ENCODE measurements at regions not wholly inside any gene's neighbourhood (a gene's known extent, or its start where the extent isn't known, plus 50 kb on each side); places are given as distances from the start of the nearest gene placed in this dataset.
"Not testable (repeated sequence)": the region's sequence is repeated elsewhere in the genome, so short reads cannot be mapped to it uniquely, and the experiment has no call there.

GRCh38 chr4:149910604-149911350 is 95.1 kb upstream of the IQCM start:
- WGBS, 2 donors = 39 to 42% methylated on average over 2 of the region's 2 CpGs
- DNase-seq (ENCODE audit: low spot score in 2 of 2) = no peak
- TF ChIP-seq POLR2A (IDR thresholded peaks at IDR 0.05) (no peak), EP300 (IDR thresholded peaks at IDR 0.05) (no peak)
- TF ChIP-seq, protein P1, sequence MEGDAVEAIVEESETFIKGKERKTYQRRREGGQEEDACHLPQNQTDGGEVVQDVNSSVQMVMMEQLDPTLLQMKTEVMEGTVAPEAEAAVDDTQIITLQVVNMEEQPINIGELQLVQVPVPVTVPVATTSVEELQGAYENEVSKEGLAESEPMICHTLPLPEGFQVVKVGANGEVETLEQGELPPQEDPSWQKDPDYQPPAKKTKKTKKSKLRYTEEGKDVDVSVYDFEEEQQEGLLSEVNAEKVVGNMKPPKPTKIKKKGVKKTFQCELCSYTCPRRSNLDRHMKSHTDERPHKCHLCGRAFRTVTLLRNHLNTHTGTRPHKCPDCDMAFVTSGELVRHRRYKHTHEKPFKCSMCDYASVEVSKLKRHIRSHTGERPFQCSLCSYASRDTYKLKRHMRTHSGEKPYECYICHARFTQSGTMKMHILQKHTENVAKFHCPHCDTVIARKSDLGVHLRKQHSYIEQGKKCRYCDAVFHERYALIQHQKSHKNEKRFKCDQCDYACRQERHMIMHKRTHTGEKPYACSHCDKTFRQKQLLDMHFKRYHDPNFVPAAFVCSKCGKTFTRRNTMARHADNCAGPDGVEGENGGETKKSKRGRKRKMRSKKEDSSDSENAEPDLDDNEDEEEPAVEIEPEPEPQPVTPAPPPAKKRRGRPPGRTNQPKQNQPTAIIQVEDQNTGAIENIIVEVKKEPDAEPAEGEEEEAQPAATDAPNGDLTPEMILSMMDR (IDR thresholded peaks at IDR 0.05) = no peak
- Histone ChIP-seq H3K4me3 (no peak overlapping the region), H3K36me3 (no peaks in the 10 kb centered on the region), H3K4me1 (no peaks in the 10 kb centered on the region), H3K27ac (no peak overlapping the region), H3K9me3 (no peaks in the 10 kb centered on the region), H3K27me3 (no peaks in the 10 kb centered on the region)

DNA sequence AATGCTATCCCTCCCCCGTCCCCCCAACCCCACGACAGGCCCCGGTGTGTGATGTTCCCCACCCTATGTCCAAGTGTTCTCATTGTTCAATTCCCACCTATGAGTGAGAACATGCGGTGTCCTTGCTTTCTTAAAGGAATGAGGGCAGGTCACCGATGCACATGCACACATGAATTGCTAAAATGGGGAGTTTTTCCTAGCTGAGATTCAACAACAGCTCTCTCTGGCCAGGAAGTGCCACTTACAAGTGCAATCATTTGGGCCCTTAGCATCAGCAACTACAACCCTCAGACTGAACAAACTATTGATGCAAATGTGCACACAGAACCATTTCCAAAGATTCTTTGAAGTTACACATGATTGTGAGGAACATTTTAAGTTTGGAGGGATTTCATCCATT is 95.7 kb upstream of the IQCM start:
- H3K27me3 ChIP-seq = no peaks in the 10 kb centered on the region
- H3K4me1 ChIP-seq = no peaks in the 10 kb centered on the region
- TF ChIP-seq, protein P1 (IDR thresholded peaks at IDR 0.05) = no peak
- TF ChIP-seq POLR2A (IDR thresholded peaks at IDR 0.05) (no peak), EP300 (IDR thresholded peaks at IDR 0.05) (no peak)
- DNase-seq (ENCODE audit: low spot score in 2 of 2) = no peak
- H3K36me3 ChIP-seq = no peaks in the 10 kb centered on the region
- H3K4me3 ChIP-seq = no peak overlapping the region
- H3K9me3 ChIP-seq = no peaks in the 10 kb centered on the region
- H3K27ac ChIP-seq = no peak overlapping the region
- WGBS, 2 donors = 90 to 93% methylated on average over 5 of the region's 5 CpGs

DNA sequence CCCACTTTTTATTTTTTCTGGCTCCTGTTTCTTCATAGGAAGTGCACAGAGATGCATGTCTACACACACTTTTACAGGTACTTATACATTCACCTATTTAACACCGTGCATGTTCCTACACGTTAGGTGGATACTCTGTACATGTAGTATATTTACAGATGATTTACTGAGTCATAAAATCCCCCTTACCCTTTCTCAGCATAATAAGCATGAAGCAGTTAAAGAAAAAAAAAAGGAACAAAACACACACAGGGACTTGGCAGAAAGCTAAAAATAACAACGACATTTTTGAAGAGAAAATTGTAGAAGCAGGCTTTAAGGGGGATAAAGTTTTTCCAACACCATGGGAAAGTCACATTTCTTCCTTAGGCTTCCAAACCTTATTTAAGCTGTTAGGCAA is 96.4 kb upstream of the IQCM start:
- no peaks in the 10 kb centered on the region for H3K4me1 ChIP-seq
- H3K4me3 ChIP-seq = no peak overlapping the region
- TF ChIP-seq POLR2A (IDR thresholded peaks at IDR 0.05) = no peak
- no peak for TF ChIP-seq EP300 (IDR thresholded peaks at IDR 0.05)
- TF ChIP-seq, protein P1 (IDR thresholded peaks at IDR 0.05) = no peak
- DNase-seq (ENCODE audit: low spot score in 2 of 2) = no peak
- no peaks in the 10 kb centered on the region for H3K9me3 ChIP-seq
- no peak overlapping the region for H3K27ac ChIP-seq
- no peaks in the 10 kb centered on the region for H3K27me3 ChIP-seq
- no peaks in the 10 kb centered on the region for H3K36me3 ChIP-seq
- WGBS, 2 donors = 19 to 37% methylated on average over 3 of the region's 3 CpGs

- no peaks in the 10 kb centered on the region for H3K4me1 ChIP-seq
- no peak overlapping the region for H3K4me3 ChIP-seq
- no peaks in the 10 kb centered on the region for H3K27me3 ChIP-seq
- TF ChIP-seq POLR2A (IDR thresholded peaks at IDR 0.05) = no peak
- TF ChIP-seq, protein P1 (IDR thresholded peaks at IDR 0.05) = peak in 3 of 5 experiments; percentile 19 to 50 (median 27)
- WGBS, 2 donors = 44 to 49% methylated on average over 7 of the region's 7 CpGs
- DNase-seq (ENCODE audit: low spot score in 2 of 2) = peak in 1 of 2 donors; percentile 9
- H3K36me3 ChIP-seq = no peaks in the 10 kb centered on the region
- H3K27ac ChIP-seq = no peak overlapping the region
- H3K9me3 ChIP-seq = no peaks in the 10 kb centered on the region
These were observed 98.8 kb upstream of the IQCM start for GRCh38 chr4:149914119-149915115.

GRCh38 chr4:149915735-149916134 is 100.1 kb upstream of the IQCM start:
- H3K36me3 ChIP-seq; H3K27me3 ChIP-seq; H3K4me1 ChIP-seq; H3K4me3 ChIP-seq; DNase-seq (ENCODE audit: low spot score in 2 of 2); H3K9me3 ChIP-seq; H3K27ac ChIP-seq: not testable (repeated sequence)
- WGBS, 2 donors = 86 to 87% methylated on average over 14 to 15 of the region's 15 CpGs
